Mesothelial cell of epicardium (in vitro differentiated cells): ENCODE measurements at regions not wholly inside any gene's neighbourhood (a gene's known extent, or its start where the extent isn't known, plus 50 kb on each side); places are given as distances from the start of the nearest gene placed in this dataset.

Experiments used
- DNase-seq, 2 experiments: peaks; one replicate each; pipeline ENCODE4 v3.0.0; 2021; ENCODE audit warnings: low spot score in 2 of 2; ENCODE audit not compliant: unreplicated experiment in 2 of 2
- H3K27ac Mint-ChIP-seq: 2 replicates; pipeline ENCODE4 v1.8.0; 2021; ENCODE audit warnings: mixed read lengths
- H3K27me3 Mint-ChIP-seq: 2 replicates; pipeline ENCODE4 v1.8.0; 2021; ENCODE audit warnings: low read depth, mixed read lengths
- H3K36me3 Mint-ChIP-seq: 2 replicates; pipeline ENCODE4 v1.8.0; 2021; ENCODE audit warnings: mixed read lengths
- H3K4me1 Mint-ChIP-seq: 2 replicates; pipeline ENCODE4 v1.8.0; 2021; ENCODE audit warnings: mixed read lengths
- H3K4me3 Mint-ChIP-seq: 2 replicates; pipeline ENCODE4 v1.8.0; 2021; ENCODE audit warnings: mild to moderate bottlenecking, moderate library complexity, mixed read lengths
- H3K9me3 Mint-ChIP-seq: 2 replicates; pipeline ENCODE4 v1.8.0; 2021; ENCODE audit warnings: mixed read lengths
- TF ChIP-seq, protein P1 (sequence below): fragments of 200-600 bp; sonication (generic); IDR thresholded peaks from one replicate; pipeline ENCODE4 v1.5.0; 2021; ENCODE audit warnings: antibody characterized with exemption; ENCODE audit not compliant: unreplicated experiment

DNA sequence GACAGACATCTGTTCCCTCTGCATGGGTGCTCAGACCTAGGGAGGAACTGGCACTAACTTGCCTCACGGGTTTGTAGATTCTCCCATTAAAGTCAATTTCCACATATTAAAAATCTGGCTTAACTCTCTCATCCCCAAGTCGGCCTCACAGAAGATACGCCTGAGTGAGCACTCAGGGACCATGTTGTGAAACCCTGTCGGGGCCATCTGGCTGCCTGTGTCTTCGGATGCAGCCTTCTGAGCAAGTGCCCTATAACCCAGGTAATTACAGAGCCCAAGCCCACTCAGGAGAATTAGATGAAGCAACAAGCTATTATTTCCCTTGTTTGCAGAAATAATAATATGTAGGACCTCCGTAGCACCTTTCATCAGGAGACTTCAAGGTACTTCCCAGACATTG lies 219.3 kb upstream of the GLI3 start:
- no peaks in the 10 kb centered on the region for H3K36me3 Mint-ChIP-seq
- no peak overlapping the region for H3K4me3 Mint-ChIP-seq
- no peaks in the 10 kb centered on the region for H3K9me3 Mint-ChIP-seq
- DNase-seq, result no peak
- TF ChIP-seq, protein P1, sequence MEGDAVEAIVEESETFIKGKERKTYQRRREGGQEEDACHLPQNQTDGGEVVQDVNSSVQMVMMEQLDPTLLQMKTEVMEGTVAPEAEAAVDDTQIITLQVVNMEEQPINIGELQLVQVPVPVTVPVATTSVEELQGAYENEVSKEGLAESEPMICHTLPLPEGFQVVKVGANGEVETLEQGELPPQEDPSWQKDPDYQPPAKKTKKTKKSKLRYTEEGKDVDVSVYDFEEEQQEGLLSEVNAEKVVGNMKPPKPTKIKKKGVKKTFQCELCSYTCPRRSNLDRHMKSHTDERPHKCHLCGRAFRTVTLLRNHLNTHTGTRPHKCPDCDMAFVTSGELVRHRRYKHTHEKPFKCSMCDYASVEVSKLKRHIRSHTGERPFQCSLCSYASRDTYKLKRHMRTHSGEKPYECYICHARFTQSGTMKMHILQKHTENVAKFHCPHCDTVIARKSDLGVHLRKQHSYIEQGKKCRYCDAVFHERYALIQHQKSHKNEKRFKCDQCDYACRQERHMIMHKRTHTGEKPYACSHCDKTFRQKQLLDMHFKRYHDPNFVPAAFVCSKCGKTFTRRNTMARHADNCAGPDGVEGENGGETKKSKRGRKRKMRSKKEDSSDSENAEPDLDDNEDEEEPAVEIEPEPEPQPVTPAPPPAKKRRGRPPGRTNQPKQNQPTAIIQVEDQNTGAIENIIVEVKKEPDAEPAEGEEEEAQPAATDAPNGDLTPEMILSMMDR, result no peak
- H3K27me3 Mint-ChIP-seq, result peaks cover 2% of the 10 kb centered on the region
- peaks cover 12% of the 10 kb centered on the region for H3K4me1 Mint-ChIP-seq
- H3K27ac Mint-ChIP-seq, result no peak overlapping the region

- Mint-ChIP-seq H3K4me3 (no peak overlapping the region), H3K36me3 (no peaks in the 10 kb centered on the region), H3K27ac (peak overlapping the region; percentile 68), H3K27me3 (peaks cover 2% of the 10 kb centered on the region), H3K9me3 (peaks cover 4% of the 10 kb centered on the region), H3K4me1 (peaks cover 12% of the 10 kb centered on the region)
- TF ChIP-seq, protein P1, result no peak
- DNase-seq, result no peak
Observed at GRCh38 chr7:42453931-42454361, 216.9 kb upstream of the GLI3 start.

DNA sequence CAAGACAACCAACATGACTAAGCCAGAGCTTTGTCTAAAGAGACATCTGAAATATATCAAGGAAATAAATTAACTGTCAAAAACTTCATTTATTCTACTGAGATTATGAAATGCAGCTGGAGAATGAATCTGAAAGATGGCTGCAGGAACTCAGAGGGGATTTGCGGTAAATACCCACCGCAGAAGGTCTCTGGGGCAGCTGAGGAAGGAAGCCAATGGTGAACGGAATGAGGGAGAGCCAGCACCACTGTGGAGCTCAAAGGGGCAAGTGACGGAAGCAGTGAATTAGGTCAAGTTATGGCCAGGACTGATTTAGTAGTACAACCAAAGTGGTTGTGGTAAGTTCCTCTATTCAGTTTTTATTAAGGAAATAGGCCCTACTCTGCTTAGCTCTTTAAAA lies 215.3 kb upstream of the GLI3 start:
- peaks cover 4% of the 10 kb centered on the region for H3K9me3 Mint-ChIP-seq
- DNase-seq, result no peak
- TF ChIP-seq, protein P1, result no peak
- H3K36me3 Mint-ChIP-seq, result no peaks in the 10 kb centered on the region
- peaks cover 12% of the 10 kb centered on the region for H3K4me1 Mint-ChIP-seq
- H3K27me3 Mint-ChIP-seq, result peaks cover 2% of the 10 kb centered on the region
- no peak overlapping the region for H3K27ac Mint-ChIP-seq
- H3K4me3 Mint-ChIP-seq, result no peak overlapping the region

GRCh38 chr7:42449431-42449830 lies 212.4 kb upstream of the GLI3 start:
- TF ChIP-seq, protein P1, result no peak
- H3K4me1 Mint-ChIP-seq, result peaks cover 11% of the 10 kb centered on the region
- H3K27me3 Mint-ChIP-seq, result peaks cover 2% of the 10 kb centered on the region

DNA sequence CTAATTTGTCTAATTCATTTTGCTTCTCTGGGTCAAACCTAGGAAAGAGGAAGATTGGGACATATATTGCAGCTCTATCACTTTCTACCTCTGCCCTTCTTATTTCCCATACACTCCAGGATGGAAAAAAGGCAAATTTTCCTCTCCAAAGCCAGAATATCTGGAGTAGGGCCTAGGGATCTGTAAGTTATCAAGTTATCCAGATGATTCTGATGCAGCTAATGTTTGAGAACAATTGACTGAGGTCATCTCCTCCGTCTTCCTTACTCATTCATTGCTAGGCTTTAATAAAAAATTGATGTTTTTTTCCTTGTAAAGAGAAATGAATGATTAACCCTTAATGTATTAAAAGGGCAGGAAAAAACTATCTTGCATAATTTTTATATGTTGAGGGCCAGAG lies 211.9 kb upstream of the GLI3 start:
- H3K4me3 Mint-ChIP-seq, result no peak overlapping the region
- DNase-seq, result no peak
- peaks cover 3% of the 10 kb centered on the region for H3K36me3 Mint-ChIP-seq
- peaks cover 29% of the 10 kb centered on the region for H3K9me3 Mint-ChIP-seq
- no peaks in the 10 kb centered on the region for H3K27me3 Mint-ChIP-seq
- TF ChIP-seq, protein P1, result no peak
- H3K4me1 Mint-ChIP-seq, result peaks cover 7% of the 10 kb centered on the region
- H3K27ac Mint-ChIP-seq, result no peak overlapping the region

More at GRCh38 chr7:42449431-42449830, 212.4 kb upstream of the GLI3 start:
- peaks cover 23% of the 10 kb centered on the region for H3K9me3 Mint-ChIP-seq
- DNase-seq, result no peak
- no peak overlapping the region for H3K4me3 Mint-ChIP-seq
- H3K36me3 Mint-ChIP-seq, result peaks cover 3% of the 10 kb centered on the region
- H3K27ac Mint-ChIP-seq, result no peak overlapping the region

DNA sequence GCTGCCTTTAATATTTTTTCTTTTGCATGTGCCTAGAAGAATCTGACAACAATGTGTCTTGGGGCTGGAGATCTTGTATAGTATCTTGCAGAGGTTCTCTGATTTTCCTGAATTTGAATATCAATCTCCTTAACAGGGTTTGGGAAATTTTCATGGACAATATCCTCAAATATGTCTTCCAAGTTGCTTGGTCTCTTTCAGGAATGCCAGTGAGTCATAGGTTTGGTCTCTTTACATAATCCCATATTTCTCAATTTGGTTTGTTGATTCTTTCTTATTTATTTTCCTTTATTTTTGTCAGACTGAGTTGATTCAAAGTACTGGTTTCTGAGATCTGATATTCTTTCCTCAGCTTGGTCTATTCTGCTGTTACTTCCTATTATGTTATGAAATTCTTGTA lies 208.7 kb upstream of the GLI3 start:
- TF ChIP-seq, protein P1, result no peak
- Mint-ChIP-seq H3K27me3 (no peaks in the 10 kb centered on the region), H3K9me3 (peaks cover 49% of the 10 kb centered on the region), H3K4me3 (no peak overlapping the region), H3K4me1 (no peaks in the 10 kb centered on the region), H3K27ac (no peak overlapping the region), H3K36me3 (peaks cover 3% of the 10 kb centered on the region)
- DNase-seq, result no peak
